Fibroblast of pulmonary artery (primary cell): ENCODE measurements at regions not wholly inside any gene's neighbourhood (a gene's known extent, or its start where the extent isn't known, plus 50 kb on each side); places are given as distances from the start of the nearest gene placed in this dataset.

Source experiments
- DNase-seq: peaks from one replicate; pipeline ENCODE4 v3.0.0-alpha.2; 2010; ENCODE audit warnings: low read depth
- H3K4me3 ChIP-seq: replicated peaks from 2 replicates; pipeline ENCODE4 v1.5.1; 2011; ENCODE audit warnings: low read depth, mild to moderate bottlenecking, control low read depth, low read length, moderate library complexity
- CTCF ChIP-seq: IDR thresholded peaks from 2 replicates; pipeline ENCODE4 v1.5.1; 2011; ENCODE audit warnings: mild to moderate bottlenecking, control low read depth, low read length, inconsistent platforms; ENCODE audit errors: missing control alignments

GRCh38 chr18:42471885-42472284 is 516.9 kb downstream of the PIK3C3 start:
- no peak overlapping the region for H3K4me3 ChIP-seq
- TF ChIP-seq CTCF = no peak
- no peak for DNase-seq

GRCh38 chr18:42473611-42474010 is 518.6 kb downstream of the PIK3C3 start:
- no peak for TF ChIP-seq CTCF
- no peak overlapping the region for H3K4me3 ChIP-seq
- DNase-seq = no peak

- no peak for DNase-seq
- H3K4me3 ChIP-seq = no peak overlapping the region
- no peak for TF ChIP-seq CTCF
These were observed 519.5 kb downstream of the PIK3C3 start for GRCh38 chr18:42474577-42474976.

GRCh38 chr18:42475157-42475556 is 520.1 kb downstream of the PIK3C3 start:
- H3K4me3 ChIP-seq = no peak overlapping the region
- no peak for DNase-seq
- no peak for TF ChIP-seq CTCF

GRCh38 chr18:42477267-42477666 is 522.2 kb downstream of the PIK3C3 start:
- no peak for TF ChIP-seq CTCF
- no peak overlapping the region for H3K4me3 ChIP-seq
- no peak for DNase-seq

- TF ChIP-seq CTCF = no peak
- H3K4me3 ChIP-seq = no peak overlapping the region
- DNase-seq = no peak
These were observed 525.4 kb downstream of the PIK3C3 start for GRCh38 chr18:42480441-42480840.

GRCh38 chr18:42484648-42485047 is 529.6 kb downstream of the PIK3C3 start:
- H3K4me3 ChIP-seq = no peak overlapping the region
- no peak for DNase-seq
- no peak for TF ChIP-seq CTCF
